ENCODE measurements at regions not wholly inside any gene's neighbourhood (a gene's known extent, or its start where the extent isn't known, plus 50 kb on each side); places are given as distances from the start of the nearest gene placed in this dataset.

DNA sequence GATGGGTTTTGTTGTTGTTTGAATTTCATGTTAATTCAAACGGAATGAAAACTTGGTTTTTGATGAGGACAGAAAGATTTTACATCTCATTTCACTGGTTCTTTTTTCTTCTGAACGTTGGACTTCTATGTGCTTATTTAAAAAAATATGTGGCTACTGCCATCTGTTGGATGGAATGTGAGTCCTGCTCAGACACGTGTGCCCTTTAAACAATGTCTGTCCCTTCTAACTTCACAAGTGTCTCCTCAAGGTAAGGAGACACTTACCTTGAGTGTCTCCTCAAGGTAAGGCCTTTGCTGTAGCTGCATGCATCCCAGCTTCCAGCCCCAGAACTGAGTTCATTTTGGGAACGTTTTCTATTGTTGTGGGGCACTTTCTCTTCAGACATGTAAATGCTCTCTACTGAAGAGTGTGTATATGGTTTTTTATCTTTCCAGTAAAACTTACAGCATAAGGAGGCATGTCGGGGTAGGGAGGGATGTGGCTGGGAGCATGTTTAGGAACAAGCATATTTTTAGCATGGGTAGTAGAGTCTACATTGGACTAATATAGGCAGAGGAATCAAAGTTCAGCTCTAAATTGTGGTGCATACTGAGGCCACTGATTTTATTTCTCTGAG lies 63.1 kb upstream of the UBE3A start:
- peak; percentile 31 for DNase-seq

DNA sequence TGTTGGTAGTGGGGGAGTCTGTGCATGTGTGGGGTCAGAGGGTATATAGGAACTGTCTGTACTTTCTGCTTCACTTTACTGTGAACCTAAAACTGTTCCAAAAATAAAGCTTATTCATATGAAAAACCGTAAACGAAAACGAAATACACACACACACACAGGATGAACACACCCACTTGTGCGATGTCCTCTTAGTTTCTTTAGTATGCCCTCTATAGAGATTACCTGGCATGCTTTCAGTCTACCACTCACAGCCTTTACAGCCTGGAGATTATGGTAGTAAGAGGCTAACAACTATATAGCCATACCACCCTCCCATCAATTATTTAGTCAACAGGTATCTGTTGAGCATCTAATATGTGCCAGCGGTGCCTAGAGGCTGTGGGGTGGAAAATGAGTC lies 60.0 kb upstream of the UBE3A start:
- DNase-seq = no peak

GRCh38 chr15:25497934-25498333 lies 59.1 kb upstream of the UBE3A start:
- no peak for DNase-seq

- DNase-seq = no peak
Observed at GRCh38 chr15:25493823-25494526, 55.2 kb upstream of the UBE3A start.

DNA sequence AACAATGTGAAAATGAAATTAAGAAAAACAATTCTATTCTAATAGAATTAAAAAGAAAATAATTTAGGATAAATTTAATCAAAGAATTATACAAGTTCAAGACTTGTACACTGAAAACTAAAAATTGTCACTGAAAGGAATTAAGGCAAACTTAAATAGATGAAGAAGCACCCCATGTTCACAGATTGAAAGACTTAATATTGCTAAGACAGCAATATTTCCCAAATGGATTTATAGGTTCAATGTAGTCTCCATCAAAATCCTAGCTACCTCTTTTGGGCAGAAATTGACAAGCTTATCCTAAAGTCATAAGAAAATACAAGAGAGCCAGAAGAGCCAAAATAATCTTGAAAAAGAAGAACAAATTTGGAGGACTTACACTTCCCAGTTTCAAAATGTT lies 53.5 kb upstream of the UBE3A start:
- DNase-seq = no peak

Measured in NCI-H1105 treated with DMSO at 0.1 percent for 48 hours (cell line).